HEK293T (cell line): ENCODE measurements at regions not wholly inside any gene's neighbourhood (a gene's known extent, or its start where the extent isn't known, plus 50 kb on each side); places are given as distances from the start of the nearest gene placed in this dataset.

ENCODE experiments used
- CTCF ChIA-PET: fragments of 350-600 bp; formaldehyde crosslinking; extraction: SDS; loops from one replicate; lab custom pipeline; 2021; ENCODE audit warnings: antibody characterized with exemption, inconsistent platforms; lab: Yijun Ruan, JAX
- POLR2A ChIA-PET: fragments of 350-600 bp; formaldehyde crosslinking; extraction: SDS; loops from one replicate; lab custom pipeline; 2020; ENCODE audit warnings: antibody characterized with exemption, inconsistent platforms; lab: Yijun Ruan, JAX
- DNase-seq: peaks from one replicate; pipeline ENCODE4 v3.0.0; 2012; ENCODE audit warnings: mixed read lengths; ENCODE audit errors: extremely low spot score
- ARNT ChIP-seq: fragments of 450-650 bp; IDR thresholded peaks from 2 replicates; pipeline ENCODE4 v1.6.1; 2017; ENCODE audit warnings: mild to moderate bottlenecking
- BHLHE40 ChIP-seq: fragments of 450-650 bp; IDR thresholded peaks from 2 replicates; pipeline ENCODE4 v1.6.1; 2016; ENCODE audit warnings: mild to moderate bottlenecking, moderate library complexity, borderline replicate concordance
- CTBP1 ChIP-seq: fragments of 450-650 bp; IDR thresholded peaks from 2 replicates; pipeline ENCODE4 v1.6.1; 2016; ENCODE audit warnings: borderline replicate concordance
- ELF4 ChIP-seq: fragments of 450-650 bp; IDR thresholded peaks from 2 replicates; pipeline ENCODE4 v1.6.1; 2017; ENCODE audit warnings: antibody characterized with exemption
- FOXA1 ChIP-seq: fragments of 450-650 bp; IDR thresholded peaks from 2 replicates; pipeline ENCODE4 v1.6.1; 2016; ENCODE audit warnings: mild to moderate bottlenecking
- FOXK2 ChIP-seq: fragments of 450-650 bp; IDR thresholded peaks from 2 replicates; pipeline ENCODE4 v1.6.1; 2016; ENCODE audit warnings: mild to moderate bottlenecking
- FOXM1 ChIP-seq: fragments of 450-650 bp; IDR thresholded peaks from 2 replicates; pipeline ENCODE4 v1.6.1; 2017; ENCODE audit warnings: mild to moderate bottlenecking, borderline replicate concordance
- HDGF ChIP-seq: fragments of 450-650 bp; IDR thresholded peaks from 2 replicates; pipeline ENCODE4 v1.6.1; 2017; ENCODE audit warnings: antibody characterized with exemption, borderline replicate concordance
- L3MBTL2 ChIP-seq: fragments of 450-650 bp; conservative IDR thresholded peaks from 2 replicates; pipeline ENCODE4 v1.6.1; 2016; ENCODE audit warnings: mild to moderate bottlenecking
- LEF1 ChIP-seq: fragments of 450-650 bp; IDR thresholded peaks from 2 replicates; pipeline ENCODE4 v1.6.1; 2017; ENCODE audit warnings: mild to moderate bottlenecking, borderline replicate concordance
- NFRKB ChIP-seq: fragments of 450-650 bp; IDR thresholded peaks from 2 replicates; pipeline ENCODE4 v1.6.1; 2016; ENCODE audit warnings: mild to moderate bottlenecking, moderate library complexity
- SP1 ChIP-seq: fragments of 450-650 bp; IDR thresholded peaks from 2 replicates; pipeline ENCODE4 v1.6.1; 2017
- SUZ12 ChIP-seq: fragments of 450-650 bp; IDR thresholded peaks from 2 replicates; pipeline ENCODE4 v1.6.1; 2016; ENCODE audit warnings: mild to moderate bottlenecking
- TARDBP ChIP-seq: fragments of 450-650 bp; IDR thresholded peaks from 2 replicates; pipeline ENCODE4 v1.6.1; 2016
- ZNF384 ChIP-seq: fragments of 450-650 bp; IDR thresholded peaks from 2 replicates; pipeline ENCODE4 v1.6.1; 2016
- TF ChIP-seq, protein P1 (sequence below): fragments of 450-650 bp; IDR thresholded peaks from 2 replicates; pipeline ENCODE4 v1.6.1; 2016

DNA sequence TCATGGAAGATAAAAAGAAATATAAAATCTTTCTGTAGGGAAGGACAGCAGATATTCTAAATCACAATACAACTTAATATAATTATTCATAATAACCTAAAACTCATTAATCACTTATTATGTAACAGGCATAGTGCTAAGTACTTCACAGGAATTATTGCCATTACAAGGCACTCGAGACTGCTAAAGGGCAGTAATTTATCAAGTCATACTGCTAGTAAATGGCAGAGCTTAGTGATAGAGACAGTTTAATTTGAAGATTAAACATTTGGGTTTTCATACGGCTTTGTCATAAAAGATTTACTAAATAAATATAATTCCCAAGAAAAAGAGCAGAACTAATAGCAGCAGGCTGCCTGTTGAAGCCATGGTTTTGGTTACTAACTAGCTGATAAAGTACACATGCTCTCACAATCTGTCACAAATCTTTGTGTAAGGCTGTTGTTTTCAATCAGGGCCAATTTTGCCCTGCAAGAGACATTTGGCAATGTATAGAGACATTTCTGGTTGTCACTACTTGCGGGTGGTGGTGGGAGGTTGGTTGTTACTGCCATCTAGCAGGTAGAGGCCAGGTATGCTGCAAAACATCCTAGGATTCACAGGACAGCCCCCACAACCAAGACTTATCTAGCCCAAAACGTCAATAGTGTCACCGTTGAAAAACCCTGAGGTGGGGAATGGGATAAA lies 233.3 kb upstream of the CACNA2D1 start:
- ChIA-PET POLR2A (no interaction called here), CTCF (no interaction called here)
- no peak for DNase-seq
- TF ChIP-seq HDGF: no peak
- no peak for TF ChIP-seq FOXK2
- TF ChIP-seq, protein P1, sequence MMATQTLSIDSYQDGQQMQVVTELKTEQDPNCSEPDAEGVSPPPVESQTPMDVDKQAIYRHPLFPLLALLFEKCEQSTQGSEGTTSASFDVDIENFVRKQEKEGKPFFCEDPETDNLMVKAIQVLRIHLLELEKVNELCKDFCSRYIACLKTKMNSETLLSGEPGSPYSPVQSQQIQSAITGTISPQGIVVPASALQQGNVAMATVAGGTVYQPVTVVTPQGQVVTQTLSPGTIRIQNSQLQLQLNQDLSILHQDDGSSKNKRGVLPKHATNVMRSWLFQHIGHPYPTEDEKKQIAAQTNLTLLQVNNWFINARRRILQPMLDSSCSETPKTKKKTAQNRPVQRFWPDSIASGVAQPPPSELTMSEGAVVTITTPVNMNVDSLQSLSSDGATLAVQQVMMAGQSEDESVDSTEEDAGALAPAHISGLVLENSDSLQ: peak; percentile 52; the same call in 1 of the 2 replicates

DNA sequence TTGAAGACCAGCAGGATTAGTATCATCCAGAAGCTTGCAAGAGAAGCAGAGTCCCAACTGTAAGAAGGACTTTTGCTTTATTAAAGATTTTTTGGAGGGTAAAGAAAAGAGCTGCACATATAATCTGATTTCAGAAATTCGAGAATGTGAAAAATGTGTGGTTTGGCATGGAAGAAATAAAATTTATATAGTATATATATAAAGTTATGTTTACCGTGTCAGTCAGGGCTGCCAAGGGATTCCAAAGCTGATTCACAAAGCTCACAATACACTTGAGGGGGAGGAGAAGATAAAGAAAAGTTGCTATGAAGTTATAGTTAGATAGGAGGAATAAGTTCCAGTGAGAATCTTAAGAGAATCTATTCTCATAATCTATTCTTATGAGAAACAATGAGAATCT lies 231.8 kb upstream of the CACNA2D1 start:
- no peak for DNase-seq
- TF ChIP-seq L3MBTL2 (no peak), HDGF (no peak), TARDBP (no peak), SUZ12 (no peak)
- POLR2A ChIA-PET: no interaction called here
- CTCF ChIA-PET: no interaction called here

DNA sequence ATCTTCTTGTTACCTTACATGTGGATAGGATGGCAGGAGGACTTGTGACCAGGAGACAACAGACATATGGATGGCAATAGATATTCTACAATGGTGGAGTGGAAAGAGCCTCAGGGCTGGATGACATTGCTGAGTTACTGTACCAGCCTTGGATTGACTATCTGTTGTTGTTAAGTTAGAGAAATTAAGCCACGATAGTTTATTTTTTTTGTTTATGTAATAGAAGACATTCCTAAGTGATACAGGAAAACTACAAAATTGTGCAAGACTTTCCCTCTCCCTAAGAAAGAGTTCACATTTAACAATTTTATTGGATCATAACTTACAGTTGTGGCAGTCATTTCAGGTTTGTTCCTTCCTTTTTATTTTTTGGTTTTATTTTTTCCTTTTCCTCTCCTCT lies 230.7 kb upstream of the CACNA2D1 start:
- CTCF ChIA-PET: no interaction called here
- POLR2A ChIA-PET: no interaction called here
- TF ChIP-seq SUZ12 (no peak), CTBP1 (no peak), ARNT (no peak), SP1 (no peak), NFRKB (no peak), L3MBTL2 (no peak), ELF4 (no peak), FOXA1 (no peak), FOXK2 (no peak), LEF1 (no peak), TARDBP (no peak), BHLHE40 (no peak), FOXM1 (no peak), ZNF384 (no peak), HDGF (no peak)
- TF ChIP-seq, protein P1: no peak
- no peak for DNase-seq

DNA sequence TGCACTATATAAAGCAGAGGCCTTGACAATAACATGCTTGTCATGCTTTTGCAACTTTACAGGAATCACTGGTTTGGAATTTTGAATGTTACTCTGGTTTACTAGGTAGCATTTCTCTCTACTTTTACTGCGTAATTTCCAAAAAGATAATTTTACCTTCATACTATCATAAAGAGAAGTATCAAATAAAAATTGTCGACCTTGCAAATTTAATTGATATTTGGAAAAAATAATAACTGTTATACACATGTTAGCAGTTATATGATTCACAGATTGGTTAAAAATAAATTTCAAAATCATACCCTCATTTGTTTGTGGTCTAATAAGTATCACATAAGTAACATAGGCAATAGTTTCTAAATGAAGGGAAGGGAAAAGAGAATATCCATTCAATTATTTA lies 228.5 kb upstream of the CACNA2D1 start:
- ChIA-PET POLR2A (no interaction called here), CTCF (no interaction called here)
- no peak for DNase-seq
- TF ChIP-seq L3MBTL2 (no peak), NFRKB (no peak), SP1 (no peak), ELF4 (no peak), FOXK2 (no peak), TARDBP (no peak), CTBP1 (no peak), FOXM1 (no peak), FOXA1 (no peak), ZNF384 (no peak), SUZ12 (no peak)
- TF ChIP-seq, protein P1: no peak

DNA sequence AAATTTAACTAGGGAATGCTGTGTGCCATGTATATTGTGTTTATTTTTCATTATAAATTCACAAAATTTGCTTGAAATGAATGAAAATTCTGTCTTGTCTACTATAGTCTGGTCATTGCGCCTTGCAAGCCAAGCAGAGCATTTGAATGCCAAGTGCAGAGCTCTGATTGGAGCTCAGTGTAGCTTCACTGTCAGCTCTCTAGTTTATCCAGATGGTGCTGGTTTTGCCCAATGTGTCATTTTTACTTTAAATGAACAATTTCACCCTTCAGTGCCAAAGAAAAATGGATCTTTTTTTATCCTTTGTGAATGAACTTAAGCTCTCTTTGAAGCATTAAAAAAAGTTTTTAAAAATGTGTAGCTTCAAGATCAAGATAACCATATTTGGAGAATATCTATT lies 225.6 kb upstream of the CACNA2D1 start:
- ChIA-PET CTCF (interaction anchor here (0.7 kb wide), 1 partner anchor 29 kb away, joined by 3 read pairs; no protein-coding TSS in a partner anchor), POLR2A (no interaction called here)
- TF ChIP-seq SUZ12: no peak
- TF ChIP-seq FOXM1: no peak
- TF ChIP-seq HDGF: no peak
- no peak for TF ChIP-seq TARDBP
- TF ChIP-seq SP1: no peak
- no peak for TF ChIP-seq BHLHE40
- no peak for TF ChIP-seq FOXK2
- TF ChIP-seq CTBP1: no peak
- TF ChIP-seq FOXA1: no peak
- TF ChIP-seq, protein P1: no peak
- no peak for TF ChIP-seq L3MBTL2
- no peak for TF ChIP-seq NFRKB
- DNase-seq: no peak

DNA sequence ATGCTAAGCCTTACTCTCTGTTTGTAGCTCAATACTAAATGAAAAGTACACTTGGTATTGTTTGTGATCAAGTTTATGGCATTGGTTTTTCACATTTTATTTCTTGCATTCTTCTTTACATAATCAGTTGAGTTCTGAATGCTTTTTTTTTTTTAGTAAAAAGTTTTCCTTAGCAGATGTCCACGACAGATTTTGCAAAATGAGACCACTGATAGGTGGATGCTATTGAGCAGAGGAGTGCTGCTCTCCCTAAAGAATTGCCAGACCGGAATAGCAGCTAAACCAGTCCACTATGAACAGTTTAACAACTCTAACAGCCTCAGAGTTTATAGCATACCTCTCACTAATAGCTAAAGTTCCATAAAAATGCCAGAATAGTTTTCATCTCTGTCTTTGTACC lies 225.1 kb upstream of the CACNA2D1 start:
- TF ChIP-seq NFRKB (no peak), LEF1 (no peak), BHLHE40 (no peak), FOXA1 (no peak), SP1 (no peak), ARNT (no peak), ZNF384 (no peak), TARDBP (no peak), SUZ12 (no peak), L3MBTL2 (no peak), FOXK2 (no peak), ELF4 (no peak), FOXM1 (no peak), HDGF (no peak)
- TF ChIP-seq, protein P1: no peak
- CTCF ChIA-PET: no interaction called here
- POLR2A ChIA-PET: no interaction called here
- DNase-seq: no peak
